ENCODE measurements at regions not wholly inside any gene's neighbourhood (a gene's known extent, or its start where the extent isn't known, plus 50 kb on each side); places are given as distances from the start of the nearest gene placed in this dataset.
"Not testable (repeated sequence)": the region's sequence is repeated elsewhere in the genome, so short reads cannot be mapped to it uniquely, and the experiment has no call there.

- DNase-seq = no peak
Observed at GRCh38 chr18:60060026-60060425, 160.2 kb downstream of the PMAIP1 start.

- no peak for DNase-seq
Observed at GRCh38 chr18:60059216-60059615, 159.4 kb downstream of the PMAIP1 start.

- DNase-seq = no peak
Observed at GRCh38 chr18:60053747-60054304, 154.0 kb downstream of the PMAIP1 start.

GRCh38 chr18:60050821-60051220 lies 151.0 kb downstream of the PMAIP1 start:
- no peak for DNase-seq

GRCh38 chr18:60049172-60049571 lies 149.4 kb downstream of the PMAIP1 start:
- no peak for DNase-seq

GRCh38 chr18:60047556-60047955 lies 147.8 kb downstream of the PMAIP1 start:
- no peak for DNase-seq

GRCh38 chr18:60044290-60045006 lies 144.7 kb downstream of the PMAIP1 start:
- DNase-seq = no peak

GRCh38 chr18:60040971-60041370 lies 141.2 kb downstream of the PMAIP1 start:
- no peak for DNase-seq

- DNase-seq = no peak
Observed at GRCh38 chr18:60038731-60039130, 138.9 kb downstream of the PMAIP1 start.

- no peak for DNase-seq
Observed at GRCh38 chr18:60027397-60027796, 127.6 kb downstream of the PMAIP1 start.

- DNase-seq = no peak
Observed at GRCh38 chr18:60024857-60025256, 125.1 kb downstream of the PMAIP1 start.

GRCh38 chr18:60024345-60024744 lies 124.5 kb downstream of the PMAIP1 start:
- DNase-seq = no peak

GRCh38 chr18:60022671-60023276 lies 123.0 kb downstream of the PMAIP1 start:
- no peak for DNase-seq

GRCh38 chr18:60021556-60021955 lies 121.8 kb downstream of the PMAIP1 start:
- no peak for DNase-seq

GRCh38 chr18:60020107-60020925 lies 120.5 kb downstream of the PMAIP1 start:
- no peak for DNase-seq

GRCh38 chr18:60019463-60019840 lies 119.7 kb downstream of the PMAIP1 start:
- DNase-seq = no peak

- no peak for DNase-seq
Observed at GRCh38 chr18:60018618-60019462, 119.0 kb downstream of the PMAIP1 start.

- not testable (repeated sequence) for DNase-seq
Observed at GRCh38 chr18:60018134-60018533, 118.3 kb downstream of the PMAIP1 start.

- DNase-seq = no peak
Observed at GRCh38 chr18:60017371-60017770, 117.6 kb downstream of the PMAIP1 start.

- not testable (repeated sequence) for DNase-seq
Observed at GRCh38 chr18:60015826-60016225, 116.0 kb downstream of the PMAIP1 start.

- DNase-seq = not testable (repeated sequence)
Observed at GRCh38 chr18:60013148-60013547, 113.4 kb downstream of the PMAIP1 start.

- DNase-seq = no peak
Observed at GRCh38 chr18:60010984-60011383, 111.2 kb downstream of the PMAIP1 start.

Data from effector CD4-positive, alpha-beta T cell (primary cell).